ENCODE measurements at regions not wholly inside any gene's neighbourhood (a gene's known extent, or its start where the extent isn't known, plus 50 kb on each side); places are given as distances from the start of the nearest gene placed in this dataset.

DNA sequence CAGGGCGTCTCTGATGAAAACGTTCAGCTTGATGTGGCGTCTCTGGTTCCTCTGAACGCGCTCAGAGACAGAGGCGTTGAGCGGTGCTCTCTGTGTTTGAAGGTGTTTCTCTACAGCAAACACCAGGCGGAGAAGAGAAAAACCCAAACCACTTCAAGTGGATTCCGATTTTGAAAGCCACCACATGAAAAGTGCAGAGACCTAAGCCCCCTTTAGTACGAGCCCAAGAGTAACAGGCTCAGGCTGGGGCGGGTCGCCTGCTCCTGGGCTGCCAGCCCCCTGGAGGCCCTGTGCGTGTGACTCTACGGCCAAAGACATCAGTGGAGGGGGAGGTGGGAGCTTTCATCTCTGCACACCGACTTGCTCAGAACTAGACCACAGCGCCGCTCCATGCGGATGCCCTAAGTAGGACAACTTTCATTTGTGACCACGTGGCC is 328.4 kb downstream of the MAF start:
- no peaks in the 10 kb centered on the region; the same call in 1 of the 2 replicates for H3K27me3 ChIP-seq (replicated peaks; ENCODE audit: control insufficient read depth, insufficient read depth, low read length)
- no peak for DNase-seq (ENCODE audit: extremely low read depth, insufficient read length)
- H3K4me3 ChIP-seq (replicated peaks; ENCODE audit: low read depth, low read length) = no peak overlapping the region
- no peaks in the 10 kb centered on the region; the same call in 1 of the 2 replicates for H3K36me3 ChIP-seq (ENCODE audit: control insufficient read depth, insufficient read depth, low read length)
- TF ChIP-seq, protein P1, sequence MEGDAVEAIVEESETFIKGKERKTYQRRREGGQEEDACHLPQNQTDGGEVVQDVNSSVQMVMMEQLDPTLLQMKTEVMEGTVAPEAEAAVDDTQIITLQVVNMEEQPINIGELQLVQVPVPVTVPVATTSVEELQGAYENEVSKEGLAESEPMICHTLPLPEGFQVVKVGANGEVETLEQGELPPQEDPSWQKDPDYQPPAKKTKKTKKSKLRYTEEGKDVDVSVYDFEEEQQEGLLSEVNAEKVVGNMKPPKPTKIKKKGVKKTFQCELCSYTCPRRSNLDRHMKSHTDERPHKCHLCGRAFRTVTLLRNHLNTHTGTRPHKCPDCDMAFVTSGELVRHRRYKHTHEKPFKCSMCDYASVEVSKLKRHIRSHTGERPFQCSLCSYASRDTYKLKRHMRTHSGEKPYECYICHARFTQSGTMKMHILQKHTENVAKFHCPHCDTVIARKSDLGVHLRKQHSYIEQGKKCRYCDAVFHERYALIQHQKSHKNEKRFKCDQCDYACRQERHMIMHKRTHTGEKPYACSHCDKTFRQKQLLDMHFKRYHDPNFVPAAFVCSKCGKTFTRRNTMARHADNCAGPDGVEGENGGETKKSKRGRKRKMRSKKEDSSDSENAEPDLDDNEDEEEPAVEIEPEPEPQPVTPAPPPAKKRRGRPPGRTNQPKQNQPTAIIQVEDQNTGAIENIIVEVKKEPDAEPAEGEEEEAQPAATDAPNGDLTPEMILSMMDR (IDR thresholded peaks at IDR 0.05; ENCODE audit: insufficient read depth, low read length, poor library complexity, severe bottlenecking) = no peak

DNA sequence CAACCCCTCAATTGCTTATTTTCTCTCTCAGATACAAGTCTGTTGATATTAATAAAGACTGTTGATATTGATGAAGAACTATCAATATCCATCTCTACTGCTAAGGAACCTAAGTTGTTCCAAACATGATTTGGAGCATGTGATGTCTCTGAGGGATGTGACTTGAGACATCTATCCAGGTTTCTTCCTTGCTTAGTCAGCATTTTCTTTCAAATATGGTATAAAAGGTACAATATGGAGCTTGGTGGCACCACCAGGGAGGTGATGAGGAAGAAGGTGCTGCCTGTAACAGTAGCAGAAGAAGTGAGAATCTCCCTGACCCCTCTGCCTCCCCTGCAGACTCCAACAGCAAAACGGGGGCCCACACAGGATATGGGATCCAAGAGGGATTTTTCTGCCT is 329.0 kb downstream of the MAF start:
- TF ChIP-seq, protein P1 (IDR thresholded peaks at IDR 0.05; ENCODE audit: insufficient read depth, low read length, poor library complexity, severe bottlenecking) = no peak
- H3K4me3 ChIP-seq (replicated peaks; ENCODE audit: low read depth, low read length) = no peak overlapping the region
- H3K36me3 ChIP-seq (ENCODE audit: control insufficient read depth, insufficient read depth, low read length) = no peaks in the 10 kb centered on the region; the same call in 1 of the 2 replicates
- no peaks in the 10 kb centered on the region; the same call in 1 of the 2 replicates for H3K27me3 ChIP-seq (replicated peaks; ENCODE audit: control insufficient read depth, insufficient read depth, low read length)
- no peak for DNase-seq (ENCODE audit: extremely low read depth, insufficient read length)

DNA sequence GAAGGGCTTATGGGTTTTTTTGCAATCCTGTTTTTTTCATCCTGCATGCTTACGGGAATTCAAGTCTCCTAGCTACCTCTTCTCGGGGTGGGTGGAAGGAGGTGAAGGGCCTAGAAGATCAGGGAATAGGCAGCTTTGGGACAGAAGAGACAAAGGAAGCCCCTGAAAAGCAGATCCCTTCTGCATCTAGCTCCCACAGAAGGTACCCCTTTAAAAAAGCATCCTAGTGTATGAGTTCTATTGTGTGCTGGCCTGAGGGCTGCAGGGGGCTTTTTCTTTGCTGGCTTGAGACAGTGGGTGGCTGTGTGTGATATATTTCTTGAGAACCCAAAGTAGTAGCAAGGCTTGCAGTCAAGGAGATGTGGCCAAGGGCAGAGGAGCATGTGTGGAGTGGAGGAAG is 330.5 kb downstream of the MAF start:
- Histone ChIP-seq H3K27me3 (replicated peaks; ENCODE audit: control insufficient read depth, insufficient read depth, low read length) (no peaks in the 10 kb centered on the region), H3K36me3 (ENCODE audit: control insufficient read depth, insufficient read depth, low read length) (no peaks in the 10 kb centered on the region; the same call in 1 of the 2 replicates), H3K4me3 (replicated peaks; ENCODE audit: low read depth, low read length) (no peak overlapping the region)
- TF ChIP-seq, protein P1 (IDR thresholded peaks at IDR 0.05; ENCODE audit: insufficient read depth, low read length, poor library complexity, severe bottlenecking) = no peak
- DNase-seq (ENCODE audit: extremely low read depth, insufficient read length) = no peak

DNA sequence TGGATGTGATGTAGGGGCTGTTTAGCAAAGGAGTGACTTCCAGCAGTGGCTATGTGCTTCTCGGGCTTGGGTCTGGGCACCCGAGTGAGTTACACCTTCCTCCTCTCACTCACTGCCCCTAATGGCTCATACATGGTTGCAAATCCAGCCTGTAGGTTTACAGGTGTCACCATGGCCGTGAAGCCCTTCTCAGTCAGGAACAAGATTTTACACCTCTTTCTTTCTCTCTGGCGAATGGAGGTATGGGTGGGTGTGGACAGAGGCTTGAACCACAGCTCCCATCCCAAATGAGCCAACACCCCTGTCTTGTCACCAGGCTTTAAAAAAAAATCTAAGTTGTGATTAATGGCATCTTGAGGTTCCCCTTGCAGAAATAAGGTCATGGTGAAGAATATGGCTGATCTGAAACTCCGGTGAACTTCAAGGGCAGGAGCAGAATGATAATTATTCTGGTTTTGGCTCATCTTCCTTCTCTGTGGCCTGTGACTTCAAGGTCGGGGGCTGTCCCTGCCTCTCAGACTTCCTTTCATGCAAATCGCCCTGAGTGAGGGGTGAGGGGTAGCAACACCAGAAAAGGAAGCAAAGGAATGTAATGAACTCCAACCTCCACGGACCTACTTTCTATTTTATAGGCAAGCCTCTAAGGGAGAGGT is 331.2 kb downstream of the MAF start:
- no peak overlapping the region for H3K4me3 ChIP-seq (replicated peaks; ENCODE audit: low read depth, low read length)
- TF ChIP-seq, protein P1 (IDR thresholded peaks at IDR 0.05; ENCODE audit: insufficient read depth, low read length, poor library complexity, severe bottlenecking) = no peak
- H3K27me3 ChIP-seq (replicated peaks; ENCODE audit: control insufficient read depth, insufficient read depth, low read length) = no peaks in the 10 kb centered on the region
- DNase-seq (ENCODE audit: extremely low read depth, insufficient read length) = peak; percentile 58
- H3K36me3 ChIP-seq (ENCODE audit: control insufficient read depth, insufficient read depth, low read length) = no peaks in the 10 kb centered on the region

DNA sequence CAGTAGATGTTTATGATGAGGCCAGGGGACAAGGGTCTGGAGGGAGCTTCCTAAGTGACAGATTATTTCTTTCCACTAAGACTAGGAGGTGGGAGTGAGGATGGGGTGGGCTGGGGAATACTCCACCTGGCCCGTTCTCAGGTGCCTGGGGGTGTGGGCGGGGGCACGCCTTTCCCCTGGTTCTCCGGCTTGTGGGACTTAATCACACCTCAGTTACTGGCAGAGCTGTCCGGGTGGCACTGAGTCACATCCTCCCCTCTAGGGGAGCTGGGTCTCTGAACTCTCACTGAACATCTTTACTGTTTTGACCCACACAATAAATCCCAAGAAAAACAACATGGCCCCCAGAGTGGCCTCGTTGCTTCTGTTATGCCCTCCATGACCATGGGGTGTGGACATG is 332.8 kb downstream of the MAF start:
- no peak overlapping the region for H3K4me3 ChIP-seq (replicated peaks; ENCODE audit: low read depth, low read length)

More for the DNA sequence above, 332.8 kb downstream of the MAF start:
- DNase-seq (ENCODE audit: extremely low read depth, insufficient read length) = no peak
- TF ChIP-seq, protein P1 (IDR thresholded peaks at IDR 0.05; ENCODE audit: insufficient read depth, low read length, poor library complexity, severe bottlenecking) = no peak
- Histone ChIP-seq H3K27me3 (replicated peaks; ENCODE audit: control insufficient read depth, insufficient read depth, low read length) (no peaks in the 10 kb centered on the region), H3K36me3 (ENCODE audit: control insufficient read depth, insufficient read depth, low read length) (no peaks in the 10 kb centered on the region)
